B cell (primary cell): ENCODE measurements at regions not wholly inside any gene's neighbourhood (a gene's known extent, or its start where the extent isn't known, plus 50 kb on each side); places are given as distances from the start of the nearest gene placed in this dataset.

Source experiments
- ATAC-seq: fragments of 200-7000 bp; cut with Tn5 transposase; one replicate; pipeline ENCODE4 v1.10.0; 2021; ENCODE audit warnings: low read depth, mild to moderate bottlenecking, moderate number of reproducible peaks, moderate library complexity
- CTCF ChIA-PET: fragments of 350-600 bp; sonication (Branson Sonifier 250); formaldehyde crosslinking; loops from one replicate; lab custom pipeline; 2021; ENCODE audit warnings: antibody characterized with exemption, inconsistent platforms; lab: Charles Lee
- POLR2A ChIA-PET: fragments of 350-600 bp; sonication (Branson Sonifier 250); formaldehyde crosslinking; loops from one replicate; lab custom pipeline; 2021; ENCODE audit warnings: antibody characterized with exemption; lab: Charles Lee
- DNase-seq: peaks from one replicate; pipeline ENCODE4 v3.0.0; 2013
- H2AFZ ChIP-seq: 2 replicates; pipeline ENCODE4 v1.6.1; 2012; ENCODE audit warnings: mild to moderate bottlenecking, low read depth, low read length; ENCODE audit not compliant: insufficient read depth, poor library complexity, severe bottlenecking
- H3K27ac ChIP-seq, 2 donors: 1 replicate in 1 of 2; 2 replicates in 1 of 2; pipeline ENCODE4 v1.5.1; 2012 to 2013; ENCODE audit warnings: low read length in 2 of 2, mild to moderate bottlenecking in 2 of 2, moderate library complexity in 1 of 2
- H3K27me3 ChIP-seq, 4 experiments: fragments of 200-600 bp in 1 of 4; sonication (generic) in 1 of 4; replicated peaks in 1 of 4; 1 replicate in 2 of 4; 2 replicates in 2 of 4; pipeline versions ENCODE4 v1.6.1 to v1.7.0; 2013 to 2016; ENCODE audit warnings: low read length in 3 of 4, mild to moderate bottlenecking in 2 of 4, mixed read lengths in 1 of 4, moderate library complexity in 1 of 4; ENCODE audit not compliant: insufficient read depth in 4 of 4, control insufficient read depth in 3 of 4; ENCODE audit errors: control extremely low read depth in 1 of 4
- H3K36me3 ChIP-seq, 2 experiments: replicated peaks in 1 of 2; 1 replicate in 1 of 2; 2 replicates in 1 of 2; pipeline versions ENCODE4 v1.6.1 to v1.7.1; 2013; ENCODE audit warnings: low read length in 1 of 2; ENCODE audit not compliant: insufficient read depth in 2 of 2, control insufficient read depth in 1 of 2; ENCODE audit errors: control extremely low read depth in 1 of 2, extremely low read depth in 1 of 2
- H3K4me1 ChIP-seq, 2 donors: fragments of 200-600 bp in 1 of 2; sonication (generic) in 1 of 2; 1 replicate in 1 of 2; 2 replicates in 1 of 2; pipeline versions ENCODE4 v1.5.1 to v1.6.1; 2013 to 2017; ENCODE audit warnings: low read length in 2 of 2; ENCODE audit not compliant: control insufficient read depth in 2 of 2, insufficient read depth in 2 of 2
- H3K4me2 ChIP-seq: replicated peaks from 2 replicates; pipeline ENCODE3; 2012; ENCODE audit warnings: mild to moderate bottlenecking, low read depth, low read length; ENCODE audit not compliant: poor library complexity, severe bottlenecking
- H3K4me3 ChIP-seq, 5 experiments: fragments of 200-600 bp in 1 of 5; sonication (generic) in 1 of 5; 1 replicate in 3 of 5; 2 replicates in 2 of 5; pipeline versions ENCODE4 v1.5.1 to v1.7.0; 2011 to 2016; ENCODE audit warnings: low read length in 4 of 5, mild to moderate bottlenecking in 4 of 5, low read depth in 2 of 5, control low read depth in 1 of 5, moderate library complexity in 1 of 5; ENCODE audit not compliant: insufficient read depth in 1 of 5; ENCODE audit errors: control extremely low read depth in 1 of 5, extremely low read depth in 1 of 5
- H3K79me2 ChIP-seq: fragments of 200-600 bp; sonication (generic); one replicate; pipeline ENCODE4 v1.6.0; 2016; ENCODE audit warnings: low read length; ENCODE audit not compliant: control insufficient read depth, insufficient read depth
- H3K9ac ChIP-seq: fragments of 200-600 bp; sonication (generic); 2 replicates; pipeline ENCODE4 v1.6.1; 2017; ENCODE audit warnings: mild to moderate bottlenecking, low read length, moderate library complexity
- H3K9me3 ChIP-seq, 3 donors: one replicate each; pipeline versions ENCODE4 v1.6.1 to v1.7.1; 2013; ENCODE audit warnings: low read length in 2 of 3; ENCODE audit not compliant: control insufficient read depth in 2 of 3, insufficient read depth in 1 of 3; ENCODE audit errors: control extremely low read depth in 1 of 3
- H4K20me1 ChIP-seq: 2 replicates; pipeline ENCODE4 v1.6.0; 2012; ENCODE audit warnings: mild to moderate bottlenecking, low read length; ENCODE audit not compliant: insufficient read depth, control insufficient read depth, poor library complexity, severe bottlenecking
- H3K27ac Mint-ChIP-seq: one replicate; pipeline ENCODE4 v1.8.0; 2021; ENCODE audit warnings: mixed read lengths
- H3K27me3 Mint-ChIP-seq: one replicate; pipeline ENCODE4 v1.8.0; 2021; ENCODE audit warnings: mixed read lengths
- H3K4me1 Mint-ChIP-seq: one replicate; pipeline ENCODE4 v1.8.0; 2021; ENCODE audit warnings: mixed read lengths
- H3K4me3 Mint-ChIP-seq: one replicate; pipeline ENCODE4 v1.8.0; 2021; ENCODE audit warnings: mixed read lengths
- H3K9me3 Mint-ChIP-seq: one replicate; pipeline ENCODE4 v1.8.0; 2022; ENCODE audit warnings: mixed read lengths; ENCODE audit not compliant: insufficient read depth
- EZH2 ChIP-seq: IDR thresholded peaks from 2 replicates; pipeline ENCODE4 v1.6.1; 2012; ENCODE audit warnings: borderline replicate concordance, low read depth, mild to moderate bottlenecking, moderate library complexity, low read length; ENCODE audit not compliant: insufficient read depth, poor library complexity, severe bottlenecking
- WGBS: methylation state at CpG from one replicate; pipeline ENCODE4 v1.1.5; 2013; ENCODE audit warnings: missing lambda C conversion rate; ENCODE audit not compliant: insufficient coverage; 5-methylcytosine and 5-hydroxymethylcytosine counted together
- intact Hi-C: fragments of 100-400 bp; cut with micrococcal nuclease; formaldehyde crosslinking; loops from one replicate; pipeline ENCODE4 v1.10.0; 2022
- TF ChIP-seq, protein P1 (sequence below): fragments of 200-600 bp; IDR thresholded peaks from one replicate; pipeline ENCODE4 v1.8.0; 2022; ENCODE audit warnings: antibody characterized with exemption, mild to moderate bottlenecking

- TF ChIP-seq EZH2, result no peak
- TF ChIP-seq, protein P1, sequence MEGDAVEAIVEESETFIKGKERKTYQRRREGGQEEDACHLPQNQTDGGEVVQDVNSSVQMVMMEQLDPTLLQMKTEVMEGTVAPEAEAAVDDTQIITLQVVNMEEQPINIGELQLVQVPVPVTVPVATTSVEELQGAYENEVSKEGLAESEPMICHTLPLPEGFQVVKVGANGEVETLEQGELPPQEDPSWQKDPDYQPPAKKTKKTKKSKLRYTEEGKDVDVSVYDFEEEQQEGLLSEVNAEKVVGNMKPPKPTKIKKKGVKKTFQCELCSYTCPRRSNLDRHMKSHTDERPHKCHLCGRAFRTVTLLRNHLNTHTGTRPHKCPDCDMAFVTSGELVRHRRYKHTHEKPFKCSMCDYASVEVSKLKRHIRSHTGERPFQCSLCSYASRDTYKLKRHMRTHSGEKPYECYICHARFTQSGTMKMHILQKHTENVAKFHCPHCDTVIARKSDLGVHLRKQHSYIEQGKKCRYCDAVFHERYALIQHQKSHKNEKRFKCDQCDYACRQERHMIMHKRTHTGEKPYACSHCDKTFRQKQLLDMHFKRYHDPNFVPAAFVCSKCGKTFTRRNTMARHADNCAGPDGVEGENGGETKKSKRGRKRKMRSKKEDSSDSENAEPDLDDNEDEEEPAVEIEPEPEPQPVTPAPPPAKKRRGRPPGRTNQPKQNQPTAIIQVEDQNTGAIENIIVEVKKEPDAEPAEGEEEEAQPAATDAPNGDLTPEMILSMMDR, result no peak
- no peak overlapping the region for H2AFZ ChIP-seq
- no peaks in the 10 kb centered on the region for H3K79me2 ChIP-seq
- WGBS, result 86% methylated on average over 4 of the region's 4 CpGs
- H3K4me1 ChIP-seq, result no peaks in the 10 kb centered on the region
- Mint-ChIP-seq H3K27ac (no peak overlapping the region), H3K4me3 (no peak overlapping the region), H3K9me3 (peaks cover 5% of the 10 kb centered on the region), H3K27me3 (no peaks in the 10 kb centered on the region), H3K4me1 (no peaks in the 10 kb centered on the region)
- peaks cover 0 to 3% (median 0%) of the 10 kb centered on the region in 3 donors for H3K9me3 ChIP-seq
- no peak overlapping the region for H3K4me2 ChIP-seq
- intact Hi-C loops, result no loop called here
- no peak for DNase-seq
- ATAC-seq, result no peak
- no peaks in the 10 kb centered on the region for H4K20me1 ChIP-seq
- H3K4me3 ChIP-seq, result no peak overlapping the region
- ChIA-PET POLR2A (no interaction called here), CTCF (no interaction called here)
- no peaks in the 10 kb centered on the region for H3K27me3 ChIP-seq
- no peak overlapping the region for H3K27ac ChIP-seq
- no peaks in the 10 kb centered on the region for H3K36me3 ChIP-seq
- H3K9ac ChIP-seq, result no peak overlapping the region
These were observed 756.0 kb upstream of the NRSN1 start for GRCh38 chr6:23370051-23370450.

- Mint-ChIP-seq H3K27me3 (no peaks in the 10 kb centered on the region), H3K4me3 (no peak overlapping the region)
These were observed 754.7 kb upstream of the NRSN1 start for GRCh38 chr6:23371132-23371915.

More at GRCh38 chr6:23371132-23371915, 754.7 kb upstream of the NRSN1 start:
- DNase-seq (no peak), ATAC-seq (no peak)
- no peak overlapping the region for H3K4me2 ChIP-seq
- H3K9ac ChIP-seq, result no peak overlapping the region
- no peaks in the 10 kb centered on the region for H3K36me3 ChIP-seq
- H3K27ac Mint-ChIP-seq, result no peak overlapping the region
- no peak overlapping the region for H3K27ac ChIP-seq
- peaks cover 0 to 3% (median 0%) of the 10 kb centered on the region in 3 donors for H3K9me3 ChIP-seq
- no peaks in the 10 kb centered on the region for H3K4me1 Mint-ChIP-seq
- CTCF ChIA-PET, result no interaction called here
- peaks cover 5% of the 10 kb centered on the region for H3K9me3 Mint-ChIP-seq
- no peaks in the 10 kb centered on the region for H3K27me3 ChIP-seq
- H2AFZ ChIP-seq, result no peak overlapping the region
- H3K4me3 ChIP-seq, result no peak overlapping the region
- POLR2A ChIA-PET, result no interaction called here
- WGBS, result 42% methylated on average over 1 of the region's 4 CpGs
- intact Hi-C loops, result no loop called here
- no peak for TF ChIP-seq EZH2
- TF ChIP-seq, protein P1, result no peak
- H4K20me1 ChIP-seq, result no peaks in the 10 kb centered on the region
- H3K79me2 ChIP-seq, result no peaks in the 10 kb centered on the region
- no peaks in the 10 kb centered on the region for H3K4me1 ChIP-seq
